GM21529 (cell line): ENCODE measurements at regions not wholly inside any gene's neighbourhood (a gene's known extent, or its start where the extent isn't known, plus 50 kb on each side); places are given as distances from the start of the nearest gene placed in this dataset.

Experiments
- ATAC-seq: cut with Tn5 transposase; IDR thresholded peaks from one replicate; pipeline ENCODE4 v1.9.1; 2021; ENCODE audit not compliant: unreplicated experiment

- ATAC-seq, result peak; percentile 63
Measured at GRCh38 chr4:54359919-54360650, 131.0 kb downstream of the PDGFRA start.

- ATAC-seq, result no peak
Measured at GRCh38 chr4:54363037-54363436, 133.9 kb downstream of the PDGFRA start.

GRCh38 chr4:54365691-54366090, 136.6 kb downstream of the PDGFRA start:
- ATAC-seq, result no peak

- no peak for ATAC-seq
Measured at GRCh38 chr4:54367059-54367458, 138.0 kb downstream of the PDGFRA start.

- no peak for ATAC-seq
Measured at GRCh38 chr4:54368281-54369265, 139.5 kb downstream of the PDGFRA start.

GRCh38 chr4:54371173-54371572, 142.1 kb downstream of the PDGFRA start:
- ATAC-seq, result no peak

- ATAC-seq, result no peak
Measured at GRCh38 chr4:54372951-54373350, 143.9 kb downstream of the PDGFRA start.

GRCh38 chr4:54373718-54374210, 144.7 kb downstream of the PDGFRA start:
- no peak for ATAC-seq

GRCh38 chr4:54378461-54378860, 149.4 kb downstream of the PDGFRA start:
- no peak for ATAC-seq

- ATAC-seq, result no peak
Measured at GRCh38 chr4:54384152-54384551, 155.1 kb downstream of the PDGFRA start.

GRCh38 chr4:54384563-54384962, 155.5 kb downstream of the PDGFRA start:
- no peak for ATAC-seq

GRCh38 chr4:54386042-54386669, 157.1 kb downstream of the PDGFRA start:
- ATAC-seq, result no peak

GRCh38 chr4:54386693-54387092, 157.6 kb downstream of the PDGFRA start:
- ATAC-seq, result no peak

- no peak for ATAC-seq
Measured at GRCh38 chr4:54390670-54391069, 161.6 kb downstream of the PDGFRA start.

- ATAC-seq, result no peak
Measured at GRCh38 chr4:54391104-54391503, 162.0 kb downstream of the PDGFRA start.

GRCh38 chr4:54392479-54392878, 163.4 kb downstream of the PDGFRA start:
- no peak for ATAC-seq

GRCh38 chr4:54393243-54393642, 164.2 kb downstream of the PDGFRA start:
- no peak for ATAC-seq

- ATAC-seq, result no peak
Measured at GRCh38 chr4:54395013-54395527, 166.0 kb downstream of the PDGFRA start.

GRCh38 chr4:54400188-54400587, 171.1 kb downstream of the PDGFRA start:
- no peak for ATAC-seq

- no peak for ATAC-seq
Measured at GRCh38 chr4:54400802-54401201, 171.7 kb downstream of the PDGFRA start.

GRCh38 chr4:54402880-54403480, 173.9 kb downstream of the PDGFRA start:
- no peak for ATAC-seq
